ENCODE measurements at regions not wholly inside any gene's neighbourhood (a gene's known extent, or its start where the extent isn't known, plus 50 kb on each side); places are given as distances from the start of the nearest gene placed in this dataset.

DNA sequence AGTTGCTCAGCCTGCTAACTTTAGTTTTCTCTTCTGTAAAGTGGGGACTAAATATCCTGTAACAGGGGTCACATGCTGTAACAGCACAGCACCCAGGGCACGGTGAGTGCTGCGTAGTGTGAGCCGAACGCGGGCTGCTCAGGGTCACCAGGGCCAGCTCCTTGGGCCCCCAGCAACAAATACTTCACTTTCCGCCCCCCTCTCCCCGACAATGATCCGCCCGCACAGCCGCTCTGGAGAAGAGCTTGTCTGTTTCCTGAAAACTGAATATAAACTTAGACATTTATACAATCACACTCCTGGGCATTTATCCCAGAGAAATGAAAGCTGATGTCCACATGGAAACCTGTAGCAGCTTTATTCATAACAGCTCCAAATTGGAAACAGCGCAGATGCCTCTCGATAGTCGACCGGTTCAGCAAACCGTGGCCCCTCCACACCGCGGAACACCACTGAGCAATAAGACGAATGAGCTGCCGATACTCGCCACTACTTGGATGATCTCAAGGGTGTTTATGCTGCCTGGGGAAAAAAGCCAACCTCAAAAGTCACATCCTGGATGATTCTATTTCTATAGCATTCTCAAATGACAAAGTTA lies 267.2 kb downstream of the PARN start:
- TF ChIP-seq, protein P1, sequence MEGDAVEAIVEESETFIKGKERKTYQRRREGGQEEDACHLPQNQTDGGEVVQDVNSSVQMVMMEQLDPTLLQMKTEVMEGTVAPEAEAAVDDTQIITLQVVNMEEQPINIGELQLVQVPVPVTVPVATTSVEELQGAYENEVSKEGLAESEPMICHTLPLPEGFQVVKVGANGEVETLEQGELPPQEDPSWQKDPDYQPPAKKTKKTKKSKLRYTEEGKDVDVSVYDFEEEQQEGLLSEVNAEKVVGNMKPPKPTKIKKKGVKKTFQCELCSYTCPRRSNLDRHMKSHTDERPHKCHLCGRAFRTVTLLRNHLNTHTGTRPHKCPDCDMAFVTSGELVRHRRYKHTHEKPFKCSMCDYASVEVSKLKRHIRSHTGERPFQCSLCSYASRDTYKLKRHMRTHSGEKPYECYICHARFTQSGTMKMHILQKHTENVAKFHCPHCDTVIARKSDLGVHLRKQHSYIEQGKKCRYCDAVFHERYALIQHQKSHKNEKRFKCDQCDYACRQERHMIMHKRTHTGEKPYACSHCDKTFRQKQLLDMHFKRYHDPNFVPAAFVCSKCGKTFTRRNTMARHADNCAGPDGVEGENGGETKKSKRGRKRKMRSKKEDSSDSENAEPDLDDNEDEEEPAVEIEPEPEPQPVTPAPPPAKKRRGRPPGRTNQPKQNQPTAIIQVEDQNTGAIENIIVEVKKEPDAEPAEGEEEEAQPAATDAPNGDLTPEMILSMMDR (IDR thresholded peaks at IDR 0.05), result no peak
- TF ChIP-seq POLR2A (IDR thresholded peaks at IDR 0.05), result no peak

Data from suprapubic skin (tissue), 3 donors.